Right atrium auricular region (tissue), 2 donors: ENCODE measurements at regions not wholly inside any gene's neighbourhood (a gene's known extent, or its start where the extent isn't known, plus 50 kb on each side); places are given as distances from the start of the nearest gene placed in this dataset.

Experiments used
- DNase-seq: peaks from one replicate; pipeline ENCODE4 v3.0.0-alpha.2; 2019; ENCODE audit warnings: low spot score
- H3K27ac ChIP-seq, 2 donors: fragments of 200-600 bp; sonication (generic); 1 replicate in 1 of 2; 2 replicates in 1 of 2; pipeline ENCODE4 v1.5.1; 2016 to 2019
- H3K27me3 ChIP-seq, 2 donors: fragments of 200-600 bp; sonication (generic); one replicate each; pipeline versions ENCODE4 v1.5.1 to v1.6.0; 2017 to 2019
- H3K36me3 ChIP-seq: fragments of 200-600 bp; sonication (generic); one replicate; pipeline ENCODE4 v1.5.1; 2016
- H3K4me1 ChIP-seq, 2 donors: fragments of 200-600 bp; sonication (generic); one replicate each; pipeline versions ENCODE4 v1.5.1 to v1.6.0; 2017 to 2019
- H3K4me3 ChIP-seq, 2 donors: fragments of 200-600 bp; sonication (generic); 1 replicate in 1 of 2; 2 replicates in 1 of 2; pipeline ENCODE4 v1.5.1; 2017 to 2019; ENCODE audit warnings: mild to moderate bottlenecking in 1 of 2, moderate library complexity in 1 of 2
- H3K9me3 ChIP-seq, 2 donors: fragments of 200-600 bp; sonication (generic); one replicate each; pipeline ENCODE4 v1.5.1; 2019
- CTCF ChIP-seq, 2 donors: fragments of 200-600 bp; sonication (generic); IDR thresholded peaks; one replicate each; pipeline ENCODE4 v1.5.1; 2019; ENCODE audit warnings: antibody characterized with exemption in 2 of 2

- H3K4me3 ChIP-seq = no peak overlapping the region
- H3K4me1 ChIP-seq = no peaks in the 10 kb centered on the region
- no peak overlapping the region for H3K27ac ChIP-seq
- no peaks in the 10 kb centered on the region for H3K27me3 ChIP-seq
- no peak for DNase-seq
- no peak for TF ChIP-seq CTCF (IDR thresholded peaks at IDR 0.05)
- H3K9me3 ChIP-seq = peaks cover 0 to 11% of the 10 kb centered on the region in 2 donors
- no peaks in the 10 kb centered on the region for H3K36me3 ChIP-seq
These were observed 99.0 kb upstream of the TNFAIP3 start for GRCh38 chr6:137767911-137768690.

- DNase-seq = no peak
- TF ChIP-seq CTCF (IDR thresholded peaks at IDR 0.05) = no peak
- Histone ChIP-seq H3K4me1 (no peaks in the 10 kb centered on the region), H3K9me3 (peaks cover 0 to 11% of the 10 kb centered on the region in 2 donors), H3K4me3 (no peak overlapping the region), H3K36me3 (no peaks in the 10 kb centered on the region), H3K27ac (no peak overlapping the region), H3K27me3 (no peaks in the 10 kb centered on the region)
These were observed 98.1 kb upstream of the TNFAIP3 start for GRCh38 chr6:137768935-137769334.

GRCh38 chr6:137769797-137770362, 97.2 kb upstream of the TNFAIP3 start:
- DNase-seq = no peak
- no peak overlapping the region for H3K4me3 ChIP-seq
- no peaks in the 10 kb centered on the region for H3K27me3 ChIP-seq
- H3K4me1 ChIP-seq = no peaks in the 10 kb centered on the region
- TF ChIP-seq CTCF (IDR thresholded peaks at IDR 0.05) = no peak
- H3K9me3 ChIP-seq = peaks cover 0 to 11% of the 10 kb centered on the region in 2 donors
- H3K27ac ChIP-seq = no peak overlapping the region
- no peaks in the 10 kb centered on the region for H3K36me3 ChIP-seq

DNA sequence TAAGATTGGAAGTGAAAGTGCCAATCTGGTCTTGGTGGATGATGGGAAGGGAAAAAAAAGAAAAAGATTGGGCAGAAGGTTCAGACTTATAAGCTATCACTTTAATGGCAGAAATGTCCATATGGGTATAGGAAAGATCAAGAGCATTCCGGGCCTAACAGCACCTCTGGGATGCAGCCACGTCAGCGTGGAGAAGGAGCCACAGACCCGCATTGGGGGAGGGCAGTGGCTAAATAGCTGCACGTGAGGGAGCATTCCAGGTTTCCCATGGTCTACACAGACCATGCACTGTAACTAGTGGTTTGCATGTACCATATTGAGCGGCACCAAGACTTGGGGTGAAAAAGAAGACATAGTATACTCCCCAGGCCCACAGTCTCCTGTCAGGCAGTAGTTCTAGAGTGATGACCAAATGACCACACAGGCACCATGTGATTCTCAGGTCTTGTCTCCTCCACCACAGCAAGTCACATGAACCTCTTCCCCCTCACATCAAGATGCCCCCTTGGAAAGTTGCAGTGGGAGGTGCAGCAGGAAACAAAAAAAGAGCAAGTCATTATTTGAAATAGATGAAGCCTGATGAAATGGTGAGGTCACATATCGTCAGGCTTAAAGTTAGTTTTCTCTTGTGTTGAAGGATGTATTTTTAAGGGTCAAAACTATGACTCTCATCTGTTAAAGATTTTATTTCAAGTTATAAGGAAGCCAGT, 94.4 kb upstream of the TNFAIP3 start:
- DNase-seq = no peak
- Histone ChIP-seq H3K4me3 (no peak overlapping the region), H3K27me3 (no peaks in the 10 kb centered on the region), H3K4me1 (no peaks in the 10 kb centered on the region), H3K36me3 (no peaks in the 10 kb centered on the region), H3K27ac (no peak overlapping the region), H3K9me3 (peaks cover 0 to 3% of the 10 kb centered on the region in 2 donors)
- no peak for TF ChIP-seq CTCF (IDR thresholded peaks at IDR 0.05)

- DNase-seq = no peak
- Histone ChIP-seq H3K4me3 (no peak overlapping the region), H3K36me3 (no peaks in the 10 kb centered on the region), H3K4me1 (no peaks in the 10 kb centered on the region), H3K27me3 (no peaks in the 10 kb centered on the region), H3K9me3 (no peaks in the 10 kb centered on the region), H3K27ac (no peak overlapping the region)
- TF ChIP-seq CTCF (IDR thresholded peaks at IDR 0.05) = no peak
These were observed 91.8 kb upstream of the TNFAIP3 start for GRCh38 chr6:137775227-137775626.
